DND-41 (cell line): ENCODE measurements at regions not wholly inside any gene's neighbourhood (a gene's known extent, or its start where the extent isn't known, plus 50 kb on each side); places are given as distances from the start of the nearest gene placed in this dataset.

Experiments used
- ATAC-seq: fragments of 200-7000 bp; cut with Tn5 transposase; 3 replicates; pipeline ENCODE4 v1.9.1; 2021; ENCODE audit warnings: low read depth; ENCODE audit not compliant: insufficient read depth
- DNase-seq: peaks from one replicate; pipeline ENCODE4 v3.0.0-alpha.2; 2020
- H2AFZ ChIP-seq: 2 replicates; pipeline ENCODE4 v1.6.0; 2012; ENCODE audit warnings: low read depth, low read length
- H3K27ac ChIP-seq: 2 replicates; pipeline ENCODE4 v1.5.1; 2012; ENCODE audit warnings: low read length, inconsistent platforms
- H3K27me3 ChIP-seq: fragments of 200-600 bp; sonication (generic); 2 replicates; pipeline ENCODE4 v1.6.0; 2012; ENCODE audit warnings: low read length, mild to moderate bottlenecking, inconsistent platforms; ENCODE audit not compliant: insufficient read depth, poor library complexity
- H3K36me3 ChIP-seq: 2 replicates; pipeline ENCODE4 v1.5.1; 2012; ENCODE audit warnings: low read length, inconsistent platforms; ENCODE audit not compliant: insufficient read depth
- H3K4me1 ChIP-seq: 2 replicates; pipeline ENCODE4 v1.5.1; 2012; ENCODE audit warnings: mild to moderate bottlenecking, low read length; ENCODE audit not compliant: insufficient read depth
- H3K4me2 ChIP-seq: 2 replicates; pipeline ENCODE4 v1.6.0; 2012; ENCODE audit warnings: mild to moderate bottlenecking, moderate library complexity, low read length, inconsistent platforms; ENCODE audit not compliant: insufficient read depth
- H3K4me3 ChIP-seq, 2 experiments: fragments of 200-600 bp in 1 of 2; shearing (Covaris generic) in 1 of 2; 2 replicates each; pipeline ENCODE4 v1.5.1; 2012 to 2016; ENCODE audit warnings: inconsistent platforms in 2 of 2, low read length in 2 of 2, mild to moderate bottlenecking in 2 of 2, low read depth in 1 of 2, moderate library complexity in 1 of 2
- H3K79me2 ChIP-seq: 2 replicates; pipeline ENCODE4 v1.6.0; 2012; ENCODE audit warnings: low read length, inconsistent platforms; ENCODE audit not compliant: insufficient read depth
- H3K9ac ChIP-seq: 2 replicates; pipeline ENCODE4 v1.6.0; 2012; ENCODE audit warnings: low read depth, mild to moderate bottlenecking, inconsistent platforms, low read length, moderate library complexity
- H3K9me3 ChIP-seq: 2 replicates; pipeline ENCODE4 v1.5.1; 2012; ENCODE audit warnings: low read length, moderate library complexity, mild to moderate bottlenecking, inconsistent platforms; ENCODE audit not compliant: insufficient read depth, severe bottlenecking
- H4K20me1 ChIP-seq: 2 replicates; pipeline ENCODE4 v1.6.0; 2012; ENCODE audit warnings: low read length; ENCODE audit not compliant: insufficient read depth
- EZH2 ChIP-seq: IDR thresholded peaks from 3 replicates; pipeline ENCODE4 v1.6.1; 2012; ENCODE audit warnings: borderline replicate concordance, low read depth, mild to moderate bottlenecking, moderate library complexity, low read length, inconsistent platforms; ENCODE audit not compliant: severe bottlenecking
- TF ChIP-seq, protein P1 (sequence below): IDR thresholded peaks from 2 replicates; pipeline ENCODE4 v1.5.1; 2012; ENCODE audit warnings: borderline replicate concordance, low read length, moderate library complexity, mild to moderate bottlenecking; ENCODE audit not compliant: poor library complexity, severe bottlenecking; ENCODE audit errors: extremely low read depth

DNA sequence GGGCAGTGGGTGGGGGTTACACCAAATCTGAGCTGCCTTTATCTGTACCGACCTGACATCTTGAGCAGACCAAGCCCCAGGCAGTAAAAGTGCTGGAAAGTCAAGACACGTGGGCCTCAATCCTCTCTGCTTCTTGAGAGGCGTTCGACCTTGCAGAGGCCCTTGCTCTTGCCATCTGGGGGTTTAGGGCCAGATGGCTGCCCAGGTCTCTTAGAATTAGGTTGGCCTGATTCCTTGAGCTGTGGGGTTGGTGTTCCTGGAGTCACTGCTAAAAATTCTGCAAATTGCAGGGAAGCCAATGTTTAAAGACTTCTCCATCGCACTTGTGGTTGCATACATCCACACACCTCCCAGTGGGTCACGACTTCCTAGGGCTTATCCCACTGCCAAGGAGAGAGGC lies 238.2 kb upstream of the ASIC2 start:
- ATAC-seq (no peak), DNase-seq (no peak)
- H3K27me3 ChIP-seq = no peaks in the 10 kb centered on the region
- H3K27ac ChIP-seq = no peak overlapping the region
- H3K9ac ChIP-seq = no peak overlapping the region
- H2AFZ ChIP-seq = no peak overlapping the region
- H3K4me1 ChIP-seq = no peaks in the 10 kb centered on the region
- no peaks in the 10 kb centered on the region for H3K36me3 ChIP-seq
- H3K79me2 ChIP-seq = no peaks in the 10 kb centered on the region
- H4K20me1 ChIP-seq = no peaks in the 10 kb centered on the region
- H3K9me3 ChIP-seq = no peaks in the 10 kb centered on the region
- no peak overlapping the region for H3K4me3 ChIP-seq
- TF ChIP-seq EZH2 = no peak
- TF ChIP-seq, protein P1, sequence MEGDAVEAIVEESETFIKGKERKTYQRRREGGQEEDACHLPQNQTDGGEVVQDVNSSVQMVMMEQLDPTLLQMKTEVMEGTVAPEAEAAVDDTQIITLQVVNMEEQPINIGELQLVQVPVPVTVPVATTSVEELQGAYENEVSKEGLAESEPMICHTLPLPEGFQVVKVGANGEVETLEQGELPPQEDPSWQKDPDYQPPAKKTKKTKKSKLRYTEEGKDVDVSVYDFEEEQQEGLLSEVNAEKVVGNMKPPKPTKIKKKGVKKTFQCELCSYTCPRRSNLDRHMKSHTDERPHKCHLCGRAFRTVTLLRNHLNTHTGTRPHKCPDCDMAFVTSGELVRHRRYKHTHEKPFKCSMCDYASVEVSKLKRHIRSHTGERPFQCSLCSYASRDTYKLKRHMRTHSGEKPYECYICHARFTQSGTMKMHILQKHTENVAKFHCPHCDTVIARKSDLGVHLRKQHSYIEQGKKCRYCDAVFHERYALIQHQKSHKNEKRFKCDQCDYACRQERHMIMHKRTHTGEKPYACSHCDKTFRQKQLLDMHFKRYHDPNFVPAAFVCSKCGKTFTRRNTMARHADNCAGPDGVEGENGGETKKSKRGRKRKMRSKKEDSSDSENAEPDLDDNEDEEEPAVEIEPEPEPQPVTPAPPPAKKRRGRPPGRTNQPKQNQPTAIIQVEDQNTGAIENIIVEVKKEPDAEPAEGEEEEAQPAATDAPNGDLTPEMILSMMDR = no peak
- no peak overlapping the region for H3K4me2 ChIP-seq

DNA sequence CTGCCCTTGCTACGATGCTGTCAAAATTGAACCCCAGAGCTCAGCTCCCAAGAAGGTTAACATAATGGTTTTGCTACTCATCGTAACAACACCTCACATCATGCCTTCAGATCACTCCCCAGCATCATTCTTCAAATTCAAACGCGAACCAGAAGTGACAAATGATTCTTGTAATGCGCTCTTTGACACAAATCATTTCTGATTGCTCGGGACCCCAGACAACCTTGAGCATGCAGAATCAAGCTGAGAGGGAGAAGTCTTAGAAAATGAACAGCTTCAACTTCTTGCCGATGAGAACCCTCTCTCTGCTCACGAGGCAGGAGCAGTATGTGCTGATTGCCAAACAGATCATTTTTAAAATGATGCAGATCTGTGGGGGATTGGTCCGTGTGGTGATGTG lies 241.0 kb upstream of the ASIC2 start:
- no peak for ATAC-seq

DNA sequence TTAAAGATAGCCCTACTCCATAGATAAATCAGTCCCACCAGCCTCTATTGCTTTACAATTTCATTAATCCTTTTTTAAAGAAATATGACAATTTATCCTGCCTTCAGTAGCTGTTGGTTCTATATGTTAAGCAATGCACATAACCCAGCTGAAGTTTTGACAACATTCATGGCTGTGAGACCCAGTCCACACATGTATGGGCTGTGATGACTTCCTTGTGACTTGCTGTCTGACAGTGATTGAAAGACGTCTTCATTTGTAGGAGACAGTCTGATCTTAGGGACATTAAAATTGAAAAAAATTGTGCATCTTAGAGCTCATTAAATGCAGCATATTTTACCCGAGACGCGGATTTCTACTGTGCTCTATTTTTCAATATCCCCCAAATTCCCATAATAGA lies 252.0 kb upstream of the ASIC2 start:
- TF ChIP-seq, protein P1 = no peak
- no peak for TF ChIP-seq EZH2
- no peak for ATAC-seq

More for the DNA sequence above, 241.0 kb upstream of the ASIC2 start:
- TF ChIP-seq EZH2 = no peak
- TF ChIP-seq, protein P1 = no peak
- Histone ChIP-seq H3K27me3 (no peaks in the 10 kb centered on the region), H4K20me1 (no peaks in the 10 kb centered on the region), H3K27ac (no peak overlapping the region), H3K9me3 (no peaks in the 10 kb centered on the region), H3K36me3 (no peaks in the 10 kb centered on the region), H3K4me2 (no peak overlapping the region), H3K4me3 (no peak overlapping the region), H3K4me1 (no peaks in the 10 kb centered on the region), H3K9ac (no peak overlapping the region), H2AFZ (no peak overlapping the region), H3K79me2 (no peaks in the 10 kb centered on the region)
- no peak for DNase-seq

DNA sequence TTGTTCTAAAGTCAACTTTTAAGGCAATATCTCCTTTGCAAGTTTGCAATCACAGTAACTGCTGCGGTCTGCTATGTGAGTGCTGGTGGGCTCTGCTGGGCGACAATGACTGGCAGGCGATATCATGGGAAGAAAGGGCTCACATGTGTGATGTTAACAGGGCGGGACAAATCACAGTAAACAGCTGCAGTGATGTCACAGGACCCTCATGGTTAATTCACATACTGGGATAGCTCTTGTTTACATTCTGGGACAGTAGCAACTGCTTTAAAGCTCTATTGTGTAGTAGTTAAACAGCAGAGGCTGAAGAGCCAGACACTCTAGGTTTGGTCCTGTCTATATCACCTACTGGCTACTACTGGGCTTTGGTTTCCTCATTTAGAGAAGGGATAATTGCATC lies 257.2 kb upstream of the ASIC2 start:
- no peak for ATAC-seq
- Histone ChIP-seq H3K4me3 (no peak overlapping the region), H3K27me3 (no peaks in the 10 kb centered on the region), H4K20me1 (no peaks in the 10 kb centered on the region), H3K9me3 (no peaks in the 10 kb centered on the region), H2AFZ (no peak overlapping the region), H3K4me1 (no peaks in the 10 kb centered on the region), H3K9ac (no peak overlapping the region), H3K27ac (no peak overlapping the region), H3K79me2 (no peaks in the 10 kb centered on the region), H3K4me2 (no peak overlapping the region), H3K36me3 (no peaks in the 10 kb centered on the region)
- TF ChIP-seq, protein P1 = no peak
- no peak for TF ChIP-seq EZH2
- no peak for DNase-seq

More for the DNA sequence above, 252.0 kb upstream of the ASIC2 start:
- H3K36me3 ChIP-seq = no peaks in the 10 kb centered on the region
- no peak overlapping the region for H2AFZ ChIP-seq
- H3K9ac ChIP-seq = no peak overlapping the region
- no peak overlapping the region for H3K4me2 ChIP-seq
- H3K27ac ChIP-seq = no peak overlapping the region
- no peaks in the 10 kb centered on the region for H4K20me1 ChIP-seq
- H3K4me1 ChIP-seq = no peaks in the 10 kb centered on the region
- H3K79me2 ChIP-seq = no peaks in the 10 kb centered on the region
- DNase-seq = no peak
- no peaks in the 10 kb centered on the region for H3K9me3 ChIP-seq
- no peaks in the 10 kb centered on the region for H3K27me3 ChIP-seq
- no peak overlapping the region for H3K4me3 ChIP-seq
